GM18508 (cell line): ENCODE measurements at regions not wholly inside any gene's neighbourhood (a gene's known extent, or its start where the extent isn't known, plus 50 kb on each side); places are given as distances from the start of the nearest gene placed in this dataset.

Experiments
- ATAC-seq: cut with Tn5 transposase; IDR thresholded peaks from one replicate; pipeline ENCODE4 v1.9.1; 2021; ENCODE audit warnings: moderate number of reproducible peaks; ENCODE audit not compliant: insufficient read depth, unreplicated experiment

DNA sequence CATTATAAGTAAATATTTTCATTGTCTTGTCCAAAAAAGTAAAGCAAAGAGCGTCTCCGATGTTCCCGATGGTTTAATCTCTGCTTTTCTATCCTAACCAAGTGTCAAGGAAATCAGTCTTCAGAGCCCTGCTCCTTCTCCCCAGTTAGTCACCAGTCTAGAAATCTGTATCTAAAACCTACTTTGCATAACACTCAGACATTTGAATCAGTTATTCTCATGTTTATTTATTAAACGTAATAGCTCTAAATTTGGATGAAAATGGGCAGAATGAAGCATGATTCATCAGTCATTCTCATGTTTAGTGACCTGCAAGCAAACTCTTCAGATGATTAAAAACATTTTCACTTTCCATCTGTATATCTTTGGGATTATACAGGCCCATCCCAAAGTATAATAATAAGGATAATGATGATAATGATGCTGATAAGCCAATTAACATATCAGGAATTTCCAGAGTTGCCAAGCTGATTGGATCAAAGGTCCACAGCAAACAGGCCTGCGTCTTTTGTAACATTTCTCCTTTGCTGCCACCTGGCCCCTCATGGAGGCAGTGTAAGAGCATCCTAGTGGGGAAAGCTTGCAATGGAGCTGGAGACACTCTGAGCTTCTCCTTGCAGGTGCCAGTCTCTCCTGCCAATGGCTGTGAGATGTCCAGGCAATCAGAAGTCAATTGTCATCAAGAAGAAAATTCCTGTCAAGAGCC, 273.9 kb downstream of the IGSF11 start:
- no peak for ATAC-seq

DNA sequence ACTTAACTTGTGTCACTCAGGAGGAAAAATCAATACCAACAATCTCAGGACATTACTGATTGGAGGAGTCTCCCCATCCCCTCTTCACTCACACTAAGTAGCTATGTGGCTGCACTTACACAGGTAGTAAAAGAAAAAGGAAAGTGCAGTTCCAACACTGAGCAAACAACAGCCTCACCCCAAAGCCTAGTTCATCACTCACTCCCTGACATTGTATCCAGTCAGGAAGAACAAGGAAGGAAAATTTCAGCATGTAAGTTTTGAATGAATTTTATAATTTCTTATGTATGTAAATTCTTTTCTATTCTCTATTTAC, 273.4 kb downstream of the IGSF11 start:
- no peak for ATAC-seq

GRCh38 chr3:118765636-118766305, 268.9 kb downstream of the IGSF11 start:
- no peak for ATAC-seq

DNA sequence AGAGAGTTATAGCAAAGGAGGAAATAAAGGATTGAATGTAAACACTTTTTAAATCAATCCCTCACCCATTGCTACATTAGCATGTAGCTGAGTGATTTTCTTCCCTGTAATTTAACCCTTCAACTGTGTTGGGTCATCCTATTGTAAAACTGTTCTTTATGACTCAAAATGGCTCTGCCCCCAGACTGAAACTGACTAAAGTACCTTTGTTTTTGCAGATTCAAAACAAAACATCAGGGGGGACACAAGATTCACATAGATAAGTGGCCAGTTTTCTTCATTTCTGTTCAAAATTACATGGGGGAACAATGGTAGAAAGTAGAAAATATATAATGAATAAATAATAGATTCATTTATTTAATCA, 268.4 kb downstream of the IGSF11 start:
- no peak for ATAC-seq

DNA sequence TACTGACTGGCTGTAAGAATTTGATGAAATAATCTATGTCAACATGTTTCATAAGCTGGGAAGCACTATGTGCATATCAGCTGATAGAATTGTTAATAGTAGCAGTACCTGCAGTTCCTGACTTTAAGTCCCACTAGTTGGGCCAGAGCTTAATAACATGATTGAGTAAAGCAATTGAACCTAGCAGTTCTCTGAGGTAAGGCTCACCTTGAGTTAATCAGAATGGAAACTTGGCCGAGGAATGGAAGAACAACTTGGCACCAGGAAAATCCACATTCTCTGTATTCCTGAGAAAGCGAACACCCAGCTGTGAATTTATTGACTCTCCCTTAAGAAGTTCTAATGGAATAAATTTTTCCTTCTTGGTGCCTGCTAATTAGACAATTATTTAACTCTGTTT, 262.6 kb downstream of the IGSF11 start:
- ATAC-seq: no peak

- ATAC-seq: peak; percentile 98
Observed at GRCh38 chr3:118772547-118773011, 262.1 kb downstream of the IGSF11 start.

DNA sequence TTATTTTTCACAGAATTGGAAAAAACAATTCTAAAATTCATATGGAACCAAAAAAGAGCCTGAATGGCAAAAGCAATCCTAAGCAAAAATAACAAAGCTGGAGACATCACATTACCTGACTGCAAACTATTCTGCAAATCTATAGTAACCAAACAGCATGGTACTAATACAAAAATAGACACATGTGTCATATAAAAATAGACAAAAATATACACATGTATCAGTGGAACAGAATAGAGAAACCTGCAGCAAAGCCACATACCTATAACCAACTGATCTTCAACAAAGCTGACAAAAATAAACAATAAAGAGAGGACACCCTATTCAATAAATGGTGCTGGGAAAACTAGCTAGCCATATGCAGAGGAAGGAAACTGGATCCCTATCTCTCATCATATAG, 259.6 kb downstream of the IGSF11 start:
- ATAC-seq: no peak

DNA sequence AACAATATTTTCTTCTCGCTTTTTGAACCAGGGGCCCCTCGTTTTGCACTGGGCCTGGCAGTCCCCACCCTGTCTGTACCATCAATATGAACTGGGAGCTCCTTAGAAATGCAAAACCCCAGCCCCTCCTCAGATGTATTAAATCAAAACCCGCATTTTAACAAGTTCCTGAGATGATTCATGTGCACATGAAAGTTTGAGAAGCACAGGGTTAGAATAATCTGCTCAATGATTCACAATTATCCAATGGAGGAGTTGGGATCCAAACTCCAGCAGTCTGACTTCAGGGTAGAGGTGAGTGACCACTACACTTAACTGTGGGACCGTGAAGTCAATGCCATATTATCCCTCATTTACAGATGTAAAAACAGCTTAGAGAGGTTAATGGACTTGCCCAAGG, 256.4 kb downstream of the IGSF11 start:
- no peak for ATAC-seq

DNA sequence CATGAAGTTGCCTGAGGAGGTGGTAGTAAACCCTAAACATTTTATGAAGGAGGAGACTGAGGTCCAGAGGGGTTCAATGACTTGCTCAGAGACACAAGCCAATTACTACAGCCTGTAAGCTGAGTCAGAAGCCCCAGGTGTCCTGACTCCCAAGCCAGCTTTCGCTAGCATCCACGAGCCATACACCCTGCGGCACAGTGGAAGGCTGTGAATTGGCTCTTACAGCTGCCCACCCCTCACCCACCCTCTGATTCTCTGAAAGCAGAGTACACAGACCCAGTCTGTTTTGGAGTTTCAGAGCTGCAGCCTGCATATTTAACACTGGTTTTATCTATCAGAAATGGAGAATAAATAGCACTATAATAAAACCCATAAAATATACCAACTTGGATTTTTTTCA, 253.4 kb downstream of the IGSF11 start:
- ATAC-seq: no peak

DNA sequence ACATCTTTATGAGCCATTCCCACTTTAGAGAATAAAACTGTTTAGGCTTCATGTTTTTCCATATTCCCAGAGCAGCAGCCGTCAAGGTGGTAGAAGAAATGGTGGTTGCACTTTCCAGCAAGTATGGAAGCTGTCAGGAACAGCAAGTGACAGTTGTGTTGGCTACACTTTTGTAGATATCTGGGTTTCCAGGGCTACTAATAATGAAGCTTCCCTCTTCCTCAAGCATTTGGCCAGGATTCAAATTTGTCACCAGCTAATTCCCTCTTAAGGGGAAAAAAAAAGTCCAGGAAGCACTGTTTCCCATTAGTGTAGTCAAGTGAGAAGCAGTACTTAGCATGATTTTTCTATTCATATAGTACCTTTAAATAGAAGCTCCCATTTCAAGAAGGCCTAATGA, 252.8 kb downstream of the IGSF11 start:
- ATAC-seq: no peak

- peak; percentile 95 for ATAC-seq
Observed at GRCh38 chr3:118782755-118783202, 251.9 kb downstream of the IGSF11 start.

DNA sequence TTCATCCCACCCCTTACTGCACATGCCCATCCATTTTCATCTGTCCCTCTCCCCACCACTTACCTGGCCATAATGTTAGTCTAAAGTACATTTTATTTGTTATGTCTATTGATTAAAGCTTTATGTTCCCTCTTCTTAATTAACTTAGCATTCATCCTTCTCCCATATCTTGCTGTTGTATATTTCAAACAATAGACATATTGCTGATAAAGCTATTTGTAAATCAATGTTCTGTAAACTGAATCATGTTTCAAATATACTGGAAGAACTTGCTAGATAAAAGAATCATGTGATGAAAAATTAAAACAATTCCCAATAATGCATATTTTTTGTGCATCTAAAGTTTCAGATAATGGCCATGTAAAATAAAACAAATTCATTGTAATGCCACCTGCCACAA, 249.2 kb downstream of the IGSF11 start:
- no peak for ATAC-seq

DNA sequence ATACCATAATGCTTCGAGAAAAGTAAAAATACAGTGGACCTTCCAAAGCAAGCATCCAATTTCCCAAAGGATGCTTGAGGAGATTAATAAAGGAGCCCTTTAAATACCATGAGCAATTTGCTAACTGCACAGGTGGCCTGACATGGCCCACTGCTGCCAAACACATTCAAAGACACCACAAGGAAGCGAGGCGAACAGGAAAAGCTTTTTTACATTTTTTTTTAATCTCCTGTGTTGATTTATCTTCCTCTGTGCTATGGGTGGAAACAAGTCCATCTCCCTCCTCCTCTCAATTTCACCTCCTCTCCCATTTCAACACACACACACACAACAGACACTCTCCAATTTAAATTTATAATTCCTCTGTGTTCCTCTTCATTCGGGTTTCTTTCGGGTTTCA, 243.4 kb downstream of the IGSF11 start:
- ATAC-seq: no peak

DNA sequence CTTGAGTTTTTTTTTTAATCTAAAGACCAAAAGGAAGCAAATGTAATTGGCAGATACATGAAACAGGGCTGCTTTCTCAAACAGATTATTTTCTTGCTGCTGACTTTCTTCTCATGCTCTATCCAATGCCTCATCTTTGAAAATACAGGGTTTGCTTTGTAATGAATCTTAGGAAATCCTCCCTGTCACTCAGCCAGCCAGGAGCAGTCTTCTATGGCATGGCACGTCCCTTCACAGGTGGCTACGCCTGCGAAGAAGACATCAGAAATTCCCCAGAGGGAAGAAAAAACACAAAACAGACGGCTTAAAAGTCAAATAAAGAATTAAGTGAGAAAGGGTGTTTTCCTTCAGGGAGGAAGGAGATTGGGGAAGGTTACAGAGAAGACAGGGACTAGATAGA, 242.5 kb downstream of the IGSF11 start:
- ATAC-seq: no peak

- ATAC-seq: no peak
Observed at GRCh38 chr3:118793176-118793575, 241.5 kb downstream of the IGSF11 start.

- no peak for ATAC-seq
Observed at GRCh38 chr3:118799303-118799702, 235.3 kb downstream of the IGSF11 start.

- no peak for ATAC-seq
Observed at GRCh38 chr3:118801899-118802298, 232.7 kb downstream of the IGSF11 start.

DNA sequence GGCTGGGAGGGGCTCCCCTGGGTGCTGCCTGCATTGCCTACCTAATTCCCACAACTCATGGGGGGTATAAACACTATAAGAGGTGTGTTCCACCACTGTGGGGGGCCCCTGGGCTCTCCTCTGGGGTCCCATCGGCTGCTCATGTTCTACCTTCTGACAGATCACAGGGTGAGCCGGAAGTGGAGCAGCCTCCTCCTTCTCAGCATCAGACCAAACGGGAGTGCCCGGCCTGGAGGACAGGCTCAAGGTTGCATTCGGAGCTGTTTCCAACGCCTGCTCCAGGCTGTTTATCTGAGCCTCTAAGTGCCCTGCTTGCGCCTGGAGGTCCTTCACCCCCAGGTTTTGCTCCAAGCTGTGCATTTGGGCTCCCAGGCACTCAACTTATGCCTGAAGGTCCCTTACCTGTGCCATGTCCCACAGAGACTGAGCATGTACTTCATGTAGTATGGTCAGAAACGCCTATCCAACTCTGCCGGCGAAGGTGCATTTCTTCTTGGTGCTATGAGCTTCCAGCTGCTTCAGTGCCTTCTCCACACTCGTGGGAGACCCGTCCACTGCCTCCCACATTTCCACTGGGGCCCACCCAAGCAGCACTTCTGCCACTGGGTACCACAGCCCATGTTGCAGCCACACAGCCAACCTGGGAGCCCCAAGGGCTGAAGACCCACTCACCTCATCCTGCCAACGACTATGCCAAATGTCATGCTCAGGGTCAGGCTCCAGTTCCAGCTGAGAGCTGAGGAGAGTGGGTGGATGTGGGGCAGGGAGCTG, 232.1 kb downstream of the IGSF11 start:
- ATAC-seq: no peak

- ATAC-seq: no peak
Observed at GRCh38 chr3:118803096-118803476, 231.6 kb downstream of the IGSF11 start.

DNA sequence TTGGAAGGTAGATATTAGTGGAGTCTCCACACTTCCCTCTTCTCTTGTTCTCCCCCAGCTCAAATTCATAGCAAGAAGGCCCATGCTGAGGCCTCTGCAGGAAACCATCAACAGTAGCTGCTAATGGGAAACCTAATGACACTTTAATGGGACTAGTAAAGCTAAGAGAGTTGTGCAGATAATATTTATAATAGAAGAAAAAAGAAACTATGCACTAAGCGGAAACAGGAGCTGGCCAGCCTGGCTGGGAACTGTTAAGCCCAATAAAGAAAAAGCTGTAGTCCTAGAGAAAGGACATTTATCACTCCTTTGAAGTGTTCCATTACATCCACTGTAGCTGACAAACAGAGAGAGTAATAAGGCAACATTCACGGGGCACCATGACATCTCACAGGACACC, 229.6 kb downstream of the IGSF11 start:
- no peak for ATAC-seq

DNA sequence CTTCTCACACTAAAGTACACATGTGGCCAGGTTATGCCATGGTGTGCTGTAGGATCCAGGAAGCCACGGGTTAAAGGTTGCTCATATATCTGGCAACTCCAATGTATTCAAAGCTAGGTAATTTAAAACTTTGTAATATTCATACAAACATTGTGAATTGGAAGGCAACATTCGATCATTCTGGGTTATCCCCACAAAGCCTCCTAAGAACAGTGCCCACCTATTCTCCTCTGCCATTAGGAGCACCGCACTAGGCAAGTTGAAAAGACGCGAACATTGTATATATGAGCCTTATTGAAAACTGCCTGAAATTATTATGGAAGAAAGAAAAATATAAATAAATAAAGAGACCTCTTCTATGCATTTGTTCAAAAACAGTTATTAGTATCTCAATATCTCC, 228.2 kb downstream of the IGSF11 start:
- ATAC-seq: no peak
